Left lung (tissue), 4 donors: ENCODE measurements at regions not wholly inside any gene's neighbourhood (a gene's known extent, or its start where the extent isn't known, plus 50 kb on each side); places are given as distances from the start of the nearest gene placed in this dataset.
A peak's percentile ranks its signal among the peaks of the same experiment; 100 is the strongest.

Experiments used
- ATAC-seq: fragments of 200-7000 bp; cut with Tn5 transposase; one replicate; pipeline ENCODE4 v1.9.1; 2020; ENCODE audit warnings: moderate library complexity
- DNase-seq, 4 donors: peaks; one replicate each; pipeline ENCODE4 v3.0.0-alpha.2; 2013 to 2020
- H3K27ac ChIP-seq, 2 donors: fragments of 200-600 bp; sonication (generic) in 1 of 2; one replicate each; pipeline versions ENCODE4 v1.5.0 to v1.8.0; 2020 to 2021
- H3K27me3 ChIP-seq, 2 donors: fragments of 200-600 bp; sonication (generic) in 1 of 2; one replicate each; pipeline versions ENCODE4 v1.5.0 to v1.8.0; 2020 to 2021
- H3K36me3 ChIP-seq, 2 donors: fragments of 200-600 bp; sonication (generic) in 1 of 2; one replicate each; pipeline versions ENCODE4 v1.5.0 to v1.8.0; 2020 to 2021
- H3K4me1 ChIP-seq, 2 donors: fragments of 200-600 bp; one replicate each; pipeline ENCODE4 v1.8.0; 2021
- H3K4me3 ChIP-seq, 2 donors: fragments of 200-600 bp; sonication (generic) in 1 of 2; one replicate each; pipeline versions ENCODE4 v1.5.0 to v1.8.0; 2020 to 2021; ENCODE audit warnings: mild to moderate bottlenecking in 1 of 2
- H3K9me3 ChIP-seq, 2 donors: fragments of 200-600 bp; sonication (generic) in 1 of 2; one replicate each; pipeline versions ENCODE4 v1.5.0 to v1.8.0; 2020 to 2021
- CTCF ChIP-seq, 2 donors: fragments of 200-600 bp; sonication (generic) in 1 of 2; IDR thresholded peaks; one replicate each; pipeline versions ENCODE4 v1.5.0 to v1.8.0; 2021; ENCODE audit warnings: antibody characterized with exemption in 2 of 2
- intact Hi-C, 2 donors: fragments of 100-400 bp; cut with DNase I; formaldehyde crosslinking; loops; one replicate each; pipeline versions ENCODE4 v1.11.2 to v1.14.2; 2022
- donor health status: DM: no; HTN: yes; CAD: no.
- donor health status: DM: no; HTN: no; CAD: no.

- Histone ChIP-seq H3K4me1 (peaks cover under 1 to 32% of the 10 kb centered on the region in 2 donors), H3K36me3 (no peaks in the 10 kb centered on the region), H3K9me3 (no peaks in the 10 kb centered on the region), H3K27ac (peak overlapping the region in 1 of 2 donors; percentile 78), H3K27me3 (no peaks in the 10 kb centered on the region), H3K4me3 (no peak overlapping the region)
- ATAC-seq (peak; percentile 71), DNase-seq (no peak)
- intact Hi-C loops: no loop called here
- TF ChIP-seq CTCF (IDR thresholded peaks at IDR 0.05): no peak
Measured at GRCh38 chr14:50038398-50039119, 77.8 kb downstream of the VCPKMT start.

GRCh38 chr14:50039120-50039517 is 77.3 kb downstream of the VCPKMT start:
- no peaks in the 10 kb centered on the region for H3K9me3 ChIP-seq
- TF ChIP-seq CTCF (IDR thresholded peaks at IDR 0.05): no peak
- intact Hi-C loops: no loop called here
- H3K27ac ChIP-seq: peak overlapping the region in 1 of 2 donors; percentile 78
- peaks cover 6 to 38% of the 10 kb centered on the region in 2 donors for H3K4me1 ChIP-seq
- no peaks in the 10 kb centered on the region for H3K36me3 ChIP-seq
- DNase-seq (no peak), ATAC-seq (no peak)
- no peaks in the 10 kb centered on the region for H3K27me3 ChIP-seq
- no peak overlapping the region for H3K4me3 ChIP-seq

- peaks cover 10 to 45% of the 10 kb centered on the region in 2 donors for H3K4me1 ChIP-seq
- no peaks in the 10 kb centered on the region for H3K9me3 ChIP-seq
- no peaks in the 10 kb centered on the region for H3K36me3 ChIP-seq
- no peaks in the 10 kb centered on the region for H3K27me3 ChIP-seq
- DNase-seq (peak in 2 of 4 donors; percentile 78 to 81), ATAC-seq (peak; percentile 48)
- intact Hi-C loops: no loop called here
- H3K27ac ChIP-seq: peak overlapping the region; percentile 48 to 78
- no peak for TF ChIP-seq CTCF (IDR thresholded peaks at IDR 0.05)
- H3K4me3 ChIP-seq: no peak overlapping the region
Measured at GRCh38 chr14:50039734-50040400, 76.5 kb downstream of the VCPKMT start.

- ATAC-seq: peak; percentile 47
- Histone ChIP-seq H3K4me3 (no peak overlapping the region), H3K9me3 (no peaks in the 10 kb centered on the region), H3K4me1 (peaks cover 10 to 47% of the 10 kb centered on the region in 2 donors), H3K27me3 (no peaks in the 10 kb centered on the region), H3K27ac (peak overlapping the region; percentile 48 to 78), H3K36me3 (no peaks in the 10 kb centered on the region)
- DNase-seq: no peak
- intact Hi-C loops: no loop called here
- no peak for TF ChIP-seq CTCF (IDR thresholded peaks at IDR 0.05)
Measured at GRCh38 chr14:50040401-50040775, 76.0 kb downstream of the VCPKMT start.

DNA sequence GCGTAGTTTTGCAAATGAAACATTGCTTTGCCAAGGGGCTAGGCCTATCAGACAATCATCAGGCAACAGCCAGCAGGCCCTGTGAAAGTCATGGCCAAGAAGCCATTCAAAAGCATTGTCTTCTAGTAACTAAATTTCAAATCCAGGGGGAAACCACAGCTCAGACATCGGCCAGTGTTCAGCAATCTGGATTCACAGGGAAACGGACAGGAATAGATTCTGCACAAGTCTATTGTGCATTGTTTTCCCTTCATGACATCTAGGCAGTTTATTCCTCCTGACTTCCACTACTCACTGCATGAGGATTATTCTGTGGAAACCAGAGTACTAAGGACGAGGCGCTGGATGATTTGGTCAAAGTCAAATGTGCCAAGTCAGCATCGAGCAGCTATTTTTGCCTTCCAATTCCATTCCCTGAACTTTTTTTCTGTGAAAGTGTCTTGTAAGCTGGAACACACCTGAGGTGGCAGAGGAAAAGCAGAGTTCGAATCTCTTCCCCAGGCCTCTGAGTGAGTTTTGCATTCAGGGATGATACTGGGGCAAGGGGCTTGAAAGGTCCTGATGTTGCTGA is 75.4 kb downstream of the VCPKMT start:
- no peaks in the 10 kb centered on the region for H3K27me3 ChIP-seq
- H3K27ac ChIP-seq: peak overlapping the region; percentile 48 to 78
- no peak for DNase-seq
- intact Hi-C loops: no loop called here
- no peaks in the 10 kb centered on the region for H3K36me3 ChIP-seq
- H3K4me1 ChIP-seq: peaks cover 10 to 50% of the 10 kb centered on the region in 2 donors
- H3K4me3 ChIP-seq: no peak overlapping the region
- no peak for ATAC-seq
- no peaks in the 10 kb centered on the region for H3K9me3 ChIP-seq
- no peak for TF ChIP-seq CTCF (IDR thresholded peaks at IDR 0.05)
